RWPE1 (cell line): ENCODE measurements at regions not wholly inside any gene's neighbourhood (a gene's known extent, or its start where the extent isn't known, plus 50 kb on each side); places are given as distances from the start of the nearest gene placed in this dataset.

Source experiments
- CTCF ChIA-PET: fragments of 350-600 bp; sonication (Branson Sonifier 250); formaldehyde crosslinking; extraction: SDS; loops from one replicate; lab custom pipeline; 2021; lab: Yijun Ruan, JAX
- POLR2A ChIA-PET: fragments of 400-600 bp; formaldehyde crosslinking; extraction: SDS; loops from one replicate; lab custom pipeline; 2020; ENCODE audit warnings: antibody characterized with exemption; ENCODE audit not compliant: low non-redundant PET; lab: Yijun Ruan, JAX
- DNase-seq: peaks from one replicate; pipeline ENCODE4 v3.0.0; 2012; ENCODE audit warnings: low spot score
- H3K27ac ChIP-seq: fragments of 450-650 bp; 2 replicates; pipeline ENCODE4 v1.5.1; 2017
- CTCF ChIP-seq: fragments of 450-650 bp; conservative IDR thresholded peaks from 2 replicates; pipeline ENCODE4 v1.5.1; 2017; ENCODE audit warnings: low read depth, mild to moderate bottlenecking

GRCh38 chr13:70812481-70812880 lies 704.2 kb upstream of the KLHL1 start:
- POLR2A ChIA-PET, result no interaction called here
- CTCF ChIA-PET, result no interaction called here
- no peak for TF ChIP-seq CTCF
- no peak for DNase-seq
- no peak overlapping the region for H3K27ac ChIP-seq

- CTCF ChIA-PET, result no interaction called here
- no peak for DNase-seq
- TF ChIP-seq CTCF, result no peak
- no peak overlapping the region for H3K27ac ChIP-seq
- POLR2A ChIA-PET, result no interaction called here
Observed at GRCh38 chr13:70809588-70809987, 701.3 kb upstream of the KLHL1 start.

GRCh38 chr13:70798385-70798784 lies 690.1 kb upstream of the KLHL1 start:
- DNase-seq, result no peak
- H3K27ac ChIP-seq, result no peak overlapping the region
- POLR2A ChIA-PET, result no interaction called here
- CTCF ChIA-PET, result interaction anchor here (0.7 kb wide), 1 partner anchor 1732 kb away, joined by 5 read pairs; no protein-coding TSS in a partner anchor
- TF ChIP-seq CTCF, result no peak

- ChIA-PET CTCF (no interaction called here), POLR2A (no interaction called here)
- no peak overlapping the region for H3K27ac ChIP-seq
- no peak for DNase-seq
- TF ChIP-seq CTCF, result no peak
Observed at GRCh38 chr13:70795484-70795883, 687.2 kb upstream of the KLHL1 start.

DNA sequence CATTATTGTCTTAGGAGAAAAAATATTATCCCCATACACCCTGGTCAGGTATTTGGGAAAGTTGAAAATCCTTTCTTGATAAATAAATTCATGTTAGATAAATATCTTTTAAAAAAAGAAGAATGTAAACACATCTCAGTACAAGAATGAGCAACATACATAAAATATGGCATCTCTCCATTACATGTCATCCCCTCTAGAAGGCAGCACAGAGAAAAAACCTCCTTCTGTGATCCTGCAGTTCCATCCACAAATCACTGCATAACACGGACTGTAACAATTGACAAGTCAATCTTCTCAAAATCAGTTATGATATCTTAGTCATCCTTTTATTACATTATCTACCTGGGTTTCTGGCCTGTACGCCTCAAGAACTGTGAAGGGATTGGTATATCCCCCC lies 683.9 kb upstream of the KLHL1 start:
- ChIA-PET CTCF (interaction anchor here (0.6 kb wide), 1 partner anchor 21 kb away, joined by 4 read pairs; no protein-coding TSS in a partner anchor), POLR2A (no interaction called here)
- no peak for DNase-seq
- TF ChIP-seq CTCF, result no peak
- H3K27ac ChIP-seq, result no peak overlapping the region

DNA sequence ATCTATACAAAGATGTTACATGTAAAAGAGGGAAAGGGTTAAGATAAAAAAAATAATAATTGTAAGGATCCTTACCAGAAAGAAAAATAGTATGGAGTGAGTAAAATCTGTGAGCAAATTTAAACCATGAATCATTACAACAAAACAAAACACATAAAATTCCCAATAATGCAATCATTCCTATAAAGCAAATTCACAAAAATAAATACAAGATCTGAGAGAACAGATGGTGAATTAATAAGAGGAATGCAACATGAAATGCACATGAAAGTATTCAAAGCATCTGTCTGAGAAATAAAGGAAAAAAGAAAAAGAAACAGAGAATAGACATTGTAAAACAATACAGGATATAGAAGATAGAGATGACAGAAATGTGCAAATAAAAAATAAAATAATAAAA lies 681.5 kb upstream of the KLHL1 start:
- ChIA-PET POLR2A (no interaction called here), CTCF (no interaction called here)

More for the DNA sequence above, 681.5 kb upstream of the KLHL1 start:
- TF ChIP-seq CTCF, result no peak
- no peak overlapping the region for H3K27ac ChIP-seq
- DNase-seq, result no peak
